Suprapubic skin (tissue), 4 donors: ENCODE measurements at regions not wholly inside any gene's neighbourhood (a gene's known extent, or its start where the extent isn't known, plus 50 kb on each side); places are given as distances from the start of the nearest gene placed in this dataset.

Experiments
- DNase-seq, 2 donors: peaks; one replicate each; pipeline ENCODE4 v3.0.0-alpha.2; 2019; ENCODE audit warnings: low spot score in 2 of 2
- H3K27ac ChIP-seq: fragments of 200-600 bp; sonication (generic); one replicate; pipeline ENCODE4 v1.5.1; 2019
- H3K27me3 ChIP-seq: fragments of 200-600 bp; sonication (generic); one replicate; pipeline ENCODE4 v1.5.1; 2019
- H3K36me3 ChIP-seq: fragments of 200-600 bp; sonication (generic); one replicate; pipeline ENCODE4 v1.5.1; 2019
- H3K4me1 ChIP-seq: fragments of 200-600 bp; sonication (generic); one replicate; pipeline ENCODE4 v1.5.1; 2019
- H3K4me3 ChIP-seq: fragments of 200-600 bp; sonication (generic); one replicate; pipeline ENCODE4 v1.5.1; 2019; ENCODE audit warnings: mild to moderate bottlenecking
- H3K9me3 ChIP-seq: fragments of 200-600 bp; sonication (generic); one replicate; pipeline ENCODE4 v1.5.1; 2019
- EP300 ChIP-seq: sonication (generic); formaldehyde crosslinking; IDR thresholded peaks from one replicate; pipeline ENCODE4 v1.6.1; 2017; ENCODE audit warnings: antibody characterized with exemption
- POLR2A ChIP-seq, 2 donors: fragments of 450-650 bp; IDR thresholded peaks; one replicate each; pipeline ENCODE4 v1.6.1; 2017; ENCODE audit warnings: antibody characterized with exemption in 2 of 2, mild to moderate bottlenecking in 2 of 2, moderate library complexity in 2 of 2
- POLR2AphosphoS5 ChIP-seq, 3 donors: sonication (generic); formaldehyde crosslinking; IDR thresholded peaks; one replicate each; pipeline ENCODE4 v1.6.1; 2017; ENCODE audit warnings: antibody characterized with exemption in 3 of 3
- WGBS: methylation state at CpG from one replicate; pipeline ENCODE4 v1.1.5; 2018; 5-methylcytosine and 5-hydroxymethylcytosine counted together
- TF ChIP-seq, protein P1 (sequence below), 2 donors: fragments of 200-600 bp in 1 of 2; fragments of 450-650 bp in 1 of 2; sonication (generic) in 1 of 2; IDR thresholded peaks; one replicate each; pipeline ENCODE4 v1.5.1; 2016 to 2019; ENCODE audit warnings: antibody characterized with exemption in 2 of 2, mild to moderate bottlenecking in 1 of 2, moderate library complexity in 1 of 2

DNA sequence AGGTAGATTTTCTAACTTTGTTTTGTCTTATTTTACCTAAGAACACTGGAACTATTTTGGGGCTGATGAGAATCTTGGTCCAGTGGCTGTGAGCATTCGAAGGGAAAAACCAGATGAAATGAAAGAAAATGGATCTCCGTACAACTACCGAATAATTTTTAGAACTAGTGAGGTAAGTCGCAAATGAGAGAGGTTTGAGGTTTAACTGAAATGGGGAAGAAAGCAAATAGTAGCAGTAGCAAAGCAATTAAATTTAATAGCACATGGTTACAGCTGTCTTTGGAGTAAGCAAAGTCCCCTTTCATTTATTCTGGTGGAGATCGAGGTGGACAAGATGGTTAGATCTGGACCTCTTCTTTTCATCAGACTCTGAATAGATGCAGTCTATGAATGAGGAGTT lies 313.5 kb upstream of the RGS6 start:
- DNase-seq: no peak
- Histone ChIP-seq H3K36me3 (peaks cover 15% of the 10 kb centered on the region), H3K27ac (no peak overlapping the region), H3K9me3 (no peaks in the 10 kb centered on the region), H3K4me1 (no peaks in the 10 kb centered on the region), H3K4me3 (no peak overlapping the region), H3K27me3 (no peaks in the 10 kb centered on the region)
- WGBS: 97% methylated on average over 5 of the region's 5 CpGs
- TF ChIP-seq, protein P1, sequence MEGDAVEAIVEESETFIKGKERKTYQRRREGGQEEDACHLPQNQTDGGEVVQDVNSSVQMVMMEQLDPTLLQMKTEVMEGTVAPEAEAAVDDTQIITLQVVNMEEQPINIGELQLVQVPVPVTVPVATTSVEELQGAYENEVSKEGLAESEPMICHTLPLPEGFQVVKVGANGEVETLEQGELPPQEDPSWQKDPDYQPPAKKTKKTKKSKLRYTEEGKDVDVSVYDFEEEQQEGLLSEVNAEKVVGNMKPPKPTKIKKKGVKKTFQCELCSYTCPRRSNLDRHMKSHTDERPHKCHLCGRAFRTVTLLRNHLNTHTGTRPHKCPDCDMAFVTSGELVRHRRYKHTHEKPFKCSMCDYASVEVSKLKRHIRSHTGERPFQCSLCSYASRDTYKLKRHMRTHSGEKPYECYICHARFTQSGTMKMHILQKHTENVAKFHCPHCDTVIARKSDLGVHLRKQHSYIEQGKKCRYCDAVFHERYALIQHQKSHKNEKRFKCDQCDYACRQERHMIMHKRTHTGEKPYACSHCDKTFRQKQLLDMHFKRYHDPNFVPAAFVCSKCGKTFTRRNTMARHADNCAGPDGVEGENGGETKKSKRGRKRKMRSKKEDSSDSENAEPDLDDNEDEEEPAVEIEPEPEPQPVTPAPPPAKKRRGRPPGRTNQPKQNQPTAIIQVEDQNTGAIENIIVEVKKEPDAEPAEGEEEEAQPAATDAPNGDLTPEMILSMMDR (IDR thresholded peaks at IDR 0.05): no peak
- no peak for TF ChIP-seq POLR2A (IDR thresholded peaks at IDR 0.05)
- no peak for TF ChIP-seq EP300
- no peak for TF ChIP-seq POLR2AphosphoS5 (IDR thresholded peaks at IDR 0.05)

DNA sequence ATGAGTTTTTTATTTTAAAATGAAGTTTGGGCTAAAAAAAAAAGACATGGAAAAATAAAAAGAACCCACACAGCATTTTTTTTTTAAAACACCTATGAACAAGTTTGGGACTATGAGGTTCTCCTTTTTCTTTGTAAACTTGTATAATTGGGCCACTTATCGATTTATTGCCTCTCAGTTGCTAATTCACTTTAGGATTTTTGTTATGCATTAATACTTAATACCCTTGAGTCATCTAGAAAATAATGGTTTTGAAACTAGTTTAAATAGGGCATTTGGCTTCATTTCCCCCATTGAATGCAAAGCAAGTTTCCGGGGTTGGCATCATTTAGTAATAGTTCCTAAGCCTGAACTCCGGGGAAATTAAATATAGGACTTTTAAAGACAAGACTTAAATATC lies 312.8 kb upstream of the RGS6 start:
- DNase-seq: no peak
- H3K4me1 ChIP-seq: no peaks in the 10 kb centered on the region
- no peaks in the 10 kb centered on the region for H3K27me3 ChIP-seq
- WGBS: 93% methylated on average over 3 of the region's 3 CpGs
- no peak overlapping the region for H3K27ac ChIP-seq
- no peaks in the 10 kb centered on the region for H3K9me3 ChIP-seq
- TF ChIP-seq EP300 (no peak), POLR2AphosphoS5 (IDR thresholded peaks at IDR 0.05) (no peak), POLR2A (IDR thresholded peaks at IDR 0.05) (no peak)
- TF ChIP-seq, protein P1 (IDR thresholded peaks at IDR 0.05): no peak
- H3K36me3 ChIP-seq: peaks cover 23% of the 10 kb centered on the region
- no peak overlapping the region for H3K4me3 ChIP-seq

DNA sequence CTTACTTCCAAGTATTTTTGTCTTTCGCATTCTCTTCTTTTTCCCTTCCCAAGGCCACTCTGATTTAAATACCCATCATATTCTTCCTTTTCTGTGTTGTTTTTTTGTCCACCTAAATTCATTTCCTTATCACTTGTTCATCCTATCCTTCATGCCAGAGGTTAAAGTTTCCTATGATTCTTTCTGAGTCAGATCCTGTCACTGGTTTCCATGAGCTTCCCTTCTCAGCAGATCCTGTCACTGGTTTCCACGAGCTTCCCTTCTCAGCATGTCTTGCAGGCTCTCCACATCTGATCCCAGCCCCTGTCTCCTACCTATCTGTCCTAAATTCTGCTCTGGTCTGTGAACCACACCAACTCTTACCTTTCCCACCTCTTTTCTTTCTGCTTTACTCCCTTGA lies 311.8 kb upstream of the RGS6 start:
- 92% methylated on average over 2 of the region's 2 CpGs for WGBS
- H3K4me1 ChIP-seq: no peaks in the 10 kb centered on the region
- no peak overlapping the region for H3K4me3 ChIP-seq
- no peak for DNase-seq
- no peaks in the 10 kb centered on the region for H3K9me3 ChIP-seq
- TF ChIP-seq POLR2AphosphoS5 (IDR thresholded peaks at IDR 0.05): no peak
- TF ChIP-seq, protein P1 (IDR thresholded peaks at IDR 0.05): no peak
- H3K36me3 ChIP-seq: peaks cover 26% of the 10 kb centered on the region
- no peaks in the 10 kb centered on the region for H3K27me3 ChIP-seq
- no peak overlapping the region for H3K27ac ChIP-seq

DNA sequence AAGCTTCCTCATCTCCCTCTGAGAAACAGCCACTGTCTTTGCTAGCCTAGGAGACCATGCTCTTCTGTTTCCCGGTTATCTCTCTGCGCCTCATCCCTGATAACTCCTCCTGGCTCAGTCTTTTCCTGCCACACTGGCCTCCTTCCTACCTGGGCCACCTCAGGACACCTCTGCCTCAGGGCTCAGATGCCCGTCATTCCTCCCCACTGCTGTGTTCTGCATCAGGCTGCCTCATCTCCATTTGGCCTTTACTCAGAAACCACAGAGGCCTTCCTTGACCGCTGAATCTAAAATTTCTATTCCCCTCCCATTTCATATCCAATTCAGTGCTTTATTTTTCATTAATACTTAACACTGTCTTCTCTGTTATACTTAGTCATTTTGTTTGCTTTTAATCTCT lies 311.0 kb upstream of the RGS6 start:
- no peaks in the 10 kb centered on the region for H3K9me3 ChIP-seq
- H3K27ac ChIP-seq: no peak overlapping the region
- H3K27me3 ChIP-seq: no peaks in the 10 kb centered on the region
- H3K36me3 ChIP-seq: peaks cover 26% of the 10 kb centered on the region
- no peak overlapping the region for H3K4me3 ChIP-seq
- no peaks in the 10 kb centered on the region for H3K4me1 ChIP-seq
- no peak for DNase-seq
- TF ChIP-seq, protein P1 (IDR thresholded peaks at IDR 0.05): no peak
- TF ChIP-seq EP300 (no peak), POLR2AphosphoS5 (IDR thresholded peaks at IDR 0.05) (no peak), POLR2A (IDR thresholded peaks at IDR 0.05) (no peak)
- 92% methylated on average over 4 of the region's 4 CpGs for WGBS

DNA sequence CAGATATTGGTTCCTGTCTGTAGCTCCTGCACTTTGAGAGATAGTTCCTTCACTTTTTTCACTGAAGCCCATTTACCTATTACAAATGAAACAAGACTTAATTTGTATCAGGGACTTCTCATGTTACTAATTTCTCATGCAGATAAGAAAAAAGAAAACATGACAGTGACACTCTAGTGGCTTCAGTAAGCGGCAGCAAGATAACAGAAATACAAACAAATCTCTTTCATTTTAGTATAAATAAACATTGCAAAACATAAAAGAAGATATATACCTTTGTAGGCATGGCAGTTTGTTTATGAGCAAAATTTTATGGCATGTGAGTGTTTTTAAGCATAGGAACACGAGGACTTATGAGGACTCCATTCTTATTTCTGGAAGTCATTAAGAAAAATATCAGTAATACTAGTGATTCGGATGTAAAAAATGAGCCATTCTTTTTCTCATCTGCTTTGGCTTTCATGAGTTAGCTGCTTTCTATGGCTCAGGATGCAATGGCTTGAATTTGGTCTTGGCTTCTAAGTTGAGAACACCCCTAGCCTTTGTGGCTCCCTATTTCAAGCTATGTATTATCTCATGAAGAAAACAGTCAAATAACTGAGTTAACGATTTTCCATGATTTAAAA lies 310.1 kb upstream of the RGS6 start:
- whole genome bisulfite sequencing: 87% methylated on average over 4 of the region's 4 CpGs
- Histone ChIP-seq H3K4me3 (no peak overlapping the region), H3K36me3 (peaks cover 26% of the 10 kb centered on the region), H3K4me1 (no peaks in the 10 kb centered on the region), H3K27ac (no peak overlapping the region), H3K27me3 (no peaks in the 10 kb centered on the region), H3K9me3 (no peaks in the 10 kb centered on the region)
- no peak for DNase-seq
- TF ChIP-seq EP300: no peak
- no peak for TF ChIP-seq POLR2AphosphoS5 (IDR thresholded peaks at IDR 0.05)
- TF ChIP-seq, protein P1 (IDR thresholded peaks at IDR 0.05): no peak
- TF ChIP-seq POLR2A (IDR thresholded peaks at IDR 0.05): no peak
